HG02798 (cell line): ENCODE measurements at regions not wholly inside any gene's neighbourhood (a gene's known extent, or its start where the extent isn't known, plus 50 kb on each side); places are given as distances from the start of the nearest gene placed in this dataset.
"Not testable (repeated sequence)": the region's sequence is repeated elsewhere in the genome, so short reads cannot be mapped to it uniquely, and the experiment has no call there.

Experiments
- ATAC-seq: cut with Tn5 transposase; IDR thresholded peaks from one replicate; pipeline ENCODE4 v1.9.1; 2021; ENCODE audit warnings: mild to moderate bottlenecking; ENCODE audit not compliant: unreplicated experiment, poor library complexity

DNA sequence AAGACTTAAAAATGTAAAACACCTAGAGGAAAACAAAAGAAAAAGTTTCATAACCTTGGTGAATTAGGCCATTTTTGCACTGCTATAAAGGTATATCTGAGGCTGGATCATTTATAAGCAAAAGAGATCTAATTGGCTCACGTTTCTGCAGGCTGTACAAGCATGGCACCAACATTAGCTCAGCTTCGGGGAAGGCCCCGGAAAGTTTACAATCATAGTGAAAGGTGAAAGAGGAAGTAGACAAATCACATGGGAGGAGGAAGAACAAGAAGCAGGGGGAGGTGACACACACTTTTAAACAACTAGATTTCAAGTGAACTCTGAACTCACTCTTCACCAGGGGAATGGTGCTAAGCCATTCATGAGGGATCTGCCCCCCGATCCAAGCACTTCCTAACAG, 1358.5 kb upstream of the PCDH9 start:
- ATAC-seq = peak; percentile 99

DNA sequence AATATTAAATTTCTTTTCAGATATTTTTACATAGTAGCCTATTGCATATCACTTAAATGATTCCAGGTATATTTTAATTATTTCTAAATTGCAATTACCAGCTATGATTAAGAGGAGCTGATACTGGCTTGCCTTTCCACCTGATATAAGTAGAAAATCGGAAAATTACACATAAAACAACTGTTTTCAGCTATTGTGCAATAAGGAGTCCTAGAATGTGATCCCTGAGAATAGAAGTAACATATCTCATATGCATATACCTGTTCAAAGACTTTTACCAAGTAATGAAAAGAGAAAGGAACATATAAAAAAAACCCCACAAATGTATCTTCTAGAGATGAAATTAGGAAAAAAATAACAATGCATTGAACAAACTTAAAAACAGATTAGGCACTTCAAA, 1354.6 kb upstream of the PCDH9 start:
- ATAC-seq = no peak

DNA sequence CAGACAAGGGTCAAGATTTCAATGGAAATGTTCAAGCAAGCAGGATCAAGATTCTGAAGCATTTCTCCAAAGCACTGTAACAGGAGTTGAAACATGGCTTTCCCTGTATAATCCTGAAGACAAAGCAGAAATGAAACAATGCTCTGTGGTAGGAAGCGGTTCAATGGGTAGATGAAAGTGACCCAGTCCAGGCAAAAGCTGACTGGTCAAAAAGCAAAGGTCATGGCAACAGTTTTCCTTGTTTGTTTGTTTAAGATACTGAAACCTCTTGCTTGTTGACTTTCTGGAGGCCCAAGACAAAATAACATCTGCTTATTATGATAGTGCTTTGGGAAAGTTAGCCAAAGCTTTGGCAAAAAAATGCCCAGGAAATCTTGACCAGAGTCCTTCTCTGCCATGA, 1343.9 kb upstream of the PCDH9 start:
- no peak for ATAC-seq

DNA sequence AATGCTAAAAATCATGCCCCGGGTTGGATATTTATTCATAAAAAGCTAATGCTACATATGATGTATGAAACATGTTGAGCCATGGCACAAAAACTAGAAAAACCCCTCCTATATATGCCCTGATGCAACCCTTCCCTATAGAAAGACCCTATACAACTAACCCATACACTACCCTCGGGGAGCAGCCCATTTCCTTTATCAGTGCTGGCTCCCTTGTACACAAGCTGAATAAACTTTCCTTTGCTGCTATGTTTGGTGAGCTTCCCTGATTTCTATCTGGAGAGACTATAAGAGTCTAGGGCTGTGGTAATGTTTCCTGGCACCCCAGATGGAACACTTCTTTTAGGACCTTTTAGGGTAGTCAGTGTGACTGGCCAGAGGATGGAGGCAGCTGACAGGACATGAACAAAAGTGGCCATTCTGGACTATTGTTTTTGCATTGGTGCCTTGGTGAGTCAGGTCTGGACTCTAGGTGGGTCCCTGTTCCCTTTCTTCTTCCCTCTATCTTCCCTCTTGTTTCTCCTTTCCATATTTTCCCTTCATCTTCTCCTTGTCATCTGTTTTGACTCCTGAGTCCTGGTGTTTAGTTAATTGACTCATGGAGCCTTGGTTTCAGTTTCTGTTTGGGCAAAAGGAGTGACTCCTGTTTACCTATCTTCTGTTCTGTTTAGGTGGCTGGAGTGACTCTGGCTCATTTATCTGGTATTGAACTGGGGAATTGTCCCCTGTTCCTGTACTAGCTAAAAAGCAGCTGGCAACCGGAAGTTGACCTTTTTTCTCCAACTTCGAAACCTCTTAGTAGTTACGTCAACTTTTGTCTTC, 1321.8 kb upstream of the PCDH9 start:
- ATAC-seq = peak; percentile 37

DNA sequence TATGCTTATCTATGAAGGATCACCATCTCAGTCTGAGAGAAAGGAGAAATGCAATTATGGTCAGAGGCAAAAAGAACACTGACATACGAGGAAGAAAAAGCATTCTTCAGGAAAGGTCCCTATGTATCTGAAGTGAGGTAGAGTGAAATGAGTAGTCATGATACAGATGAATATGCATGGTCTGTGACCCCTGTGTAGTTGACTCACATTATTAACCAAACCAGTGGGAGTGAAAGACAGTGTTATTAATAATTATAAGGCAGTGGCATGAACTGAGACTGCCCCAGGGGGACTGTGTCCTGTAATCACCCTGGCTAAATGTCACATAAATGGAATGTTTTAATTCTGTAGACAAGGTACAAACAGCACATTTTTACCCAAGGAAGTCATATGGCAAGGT, 1320.2 kb upstream of the PCDH9 start:
- peak; percentile 37 for ATAC-seq

- ATAC-seq = no peak
These were observed 1310.1 kb upstream of the PCDH9 start for GRCh38 chr13:68540244-68540643.

DNA sequence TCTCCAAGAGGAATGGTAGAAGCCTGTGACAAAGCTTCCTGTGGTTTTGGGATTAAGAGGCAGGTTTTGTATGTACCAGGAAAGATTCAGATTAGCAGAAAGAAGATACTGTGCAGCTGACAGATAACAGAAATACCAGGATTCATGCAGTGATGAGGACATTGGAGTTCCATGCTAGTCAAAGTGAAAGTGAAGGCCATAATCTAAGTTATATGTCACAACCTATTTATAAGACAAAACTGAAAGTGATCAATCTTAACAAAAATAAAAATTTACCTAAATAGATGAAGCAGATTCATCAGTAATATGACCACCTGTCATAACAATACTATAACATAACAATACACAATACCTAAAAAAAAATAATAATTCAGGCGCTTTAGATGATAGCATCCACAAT, 1305.2 kb upstream of the PCDH9 start:
- peak; percentile 57 for ATAC-seq

DNA sequence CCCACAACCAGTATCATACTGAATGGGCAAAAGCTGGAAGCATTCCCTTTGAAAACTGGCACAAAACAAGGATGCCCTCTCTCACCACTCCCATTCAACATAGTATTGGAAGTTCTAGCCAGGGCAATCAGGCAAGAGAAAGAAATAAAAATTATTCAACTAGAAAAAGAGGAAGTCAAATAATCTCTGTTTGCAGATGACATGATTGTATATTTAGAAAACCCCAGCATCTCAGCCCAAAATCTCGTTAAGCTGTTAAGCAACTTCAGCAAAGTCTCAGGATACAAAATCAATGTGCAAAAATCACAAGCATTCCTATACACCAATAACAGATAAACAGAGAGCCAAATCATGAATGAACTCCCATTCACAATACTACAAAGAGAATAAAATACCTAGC, 1297.0 kb upstream of the PCDH9 start:
- not testable (repeated sequence) for ATAC-seq

- ATAC-seq = no peak
These were observed 1293.8 kb upstream of the PCDH9 start for GRCh38 chr13:68523838-68524424.

- ATAC-seq = no peak
These were observed 1292.0 kb upstream of the PCDH9 start for GRCh38 chr13:68522184-68522583.

DNA sequence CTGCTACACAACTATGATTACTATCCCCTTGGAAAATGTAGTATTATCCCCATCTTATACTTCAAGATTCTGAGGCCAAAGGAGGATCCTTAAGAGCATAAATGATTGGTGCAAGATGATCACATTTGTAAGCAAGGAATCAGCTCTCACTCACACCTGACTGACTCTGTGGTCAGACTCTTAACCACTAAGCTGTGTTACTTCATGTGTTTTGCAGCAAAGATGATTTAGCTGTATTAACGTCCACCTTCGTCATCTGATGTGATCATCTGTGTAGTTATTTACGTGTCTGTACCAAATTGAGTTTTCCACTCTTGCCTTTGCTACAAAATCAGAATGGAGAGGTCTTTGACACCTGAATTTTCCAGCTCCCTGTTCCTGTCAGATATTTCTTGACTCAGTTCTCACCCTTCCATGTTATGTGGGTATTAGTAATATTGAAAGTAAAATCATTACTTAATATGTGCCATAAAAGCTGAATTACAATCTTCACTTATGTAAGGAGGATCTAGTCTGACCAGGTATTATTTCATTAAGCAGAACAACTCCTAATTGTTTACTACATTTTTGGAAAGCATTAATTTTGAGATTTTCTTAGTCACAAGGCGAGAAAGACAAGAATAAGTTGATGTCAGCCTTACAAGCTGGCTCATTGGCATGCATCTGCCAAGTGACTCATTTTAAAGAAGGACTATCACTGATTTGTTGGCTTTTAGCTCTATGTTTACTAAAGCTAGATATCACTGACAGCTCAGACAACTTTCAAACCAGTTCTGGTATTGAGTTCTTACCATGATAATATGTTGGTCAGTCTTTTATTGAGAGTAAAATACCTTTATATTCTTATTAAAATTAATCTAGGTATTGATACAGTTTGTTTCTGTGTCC, 1279.8 kb upstream of the PCDH9 start:
- peak; percentile 52 for ATAC-seq

GRCh38 chr13:68506888-68507551, 1276.9 kb upstream of the PCDH9 start:
- ATAC-seq = no peak

GRCh38 chr13:68490594-68490993, 1260.5 kb upstream of the PCDH9 start:
- no peak for ATAC-seq

DNA sequence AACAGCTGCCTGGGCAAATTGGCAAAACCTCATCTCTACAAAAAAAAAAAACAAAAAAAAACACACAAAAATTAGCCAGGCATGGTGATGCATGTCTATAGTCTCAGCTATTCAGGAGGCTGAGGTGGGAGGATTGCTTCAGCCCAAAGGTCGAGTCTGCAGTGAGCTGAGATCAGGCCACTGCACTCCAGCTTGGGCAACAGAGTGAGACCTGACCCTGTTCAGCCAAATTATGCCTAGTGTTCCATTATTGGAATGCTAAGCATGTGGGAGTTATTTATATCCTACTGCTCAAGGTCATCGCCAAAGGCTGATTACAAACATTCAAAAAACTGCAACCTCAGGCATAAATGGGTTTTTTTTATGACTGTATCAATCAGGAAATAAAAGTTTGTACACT, 1251.0 kb upstream of the PCDH9 start:
- no peak for ATAC-seq

- no peak for ATAC-seq
These were observed 1243.7 kb upstream of the PCDH9 start for GRCh38 chr13:68473834-68474326.

GRCh38 chr13:68467160-68467559, 1237.0 kb upstream of the PCDH9 start:
- no peak for ATAC-seq

DNA sequence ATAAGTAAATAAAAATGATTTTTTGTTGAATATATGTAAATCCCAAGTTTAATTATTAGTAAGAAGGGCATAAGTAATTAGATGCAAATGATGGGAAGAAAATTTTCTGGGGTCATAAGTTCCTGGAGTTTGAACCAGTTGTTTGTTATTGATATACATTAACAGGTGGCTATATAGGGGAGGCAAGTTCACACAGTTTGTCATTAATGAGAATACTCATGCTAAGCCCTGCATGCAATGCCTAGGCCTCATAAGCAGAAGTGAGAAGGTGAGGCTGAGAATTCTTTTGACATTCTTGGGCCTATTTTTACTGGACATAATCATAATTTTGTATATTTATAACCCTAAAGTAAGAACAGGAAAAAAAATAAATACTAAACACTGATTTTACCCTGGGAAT, 1210.7 kb upstream of the PCDH9 start:
- ATAC-seq = no peak

- no peak for ATAC-seq
These were observed 1209.7 kb upstream of the PCDH9 start for GRCh38 chr13:68439817-68440216.

GRCh38 chr13:68428292-68428691, 1198.2 kb upstream of the PCDH9 start:
- ATAC-seq = no peak

GRCh38 chr13:68417801-68418200, 1187.7 kb upstream of the PCDH9 start:
- no peak for ATAC-seq
